GM12878 (cell line): ENCODE measurements at regions not wholly inside any gene's neighbourhood (a gene's known extent, or its start where the extent isn't known, plus 50 kb on each side); places are given as distances from the start of the nearest gene placed in this dataset.

Experiments used
- ATAC-seq: fragments of 200-7000 bp; cut with Tn5 transposase; 3 replicates; pipeline ENCODE4 v1.9.1; 2020; ENCODE audit warnings: mild to moderate bottlenecking, moderate library complexity
- BruUV-seq: library from RNA; stranded (reverse); fragments of 400-500 nt; replicated peaks from 2 replicates; lab custom pipeline; 2021; lab: Mats Ljungman, UMichigan
- CTCF ChIA-PET: fragments of 300-600 bp; sonication (Branson Sonifier 250); formaldehyde crosslinking; extraction: SDS; loops from one replicate; lab custom pipeline; 2021; ENCODE audit warnings: inconsistent platforms; lab: Yijun Ruan, JAX
- POLR2A ChIA-PET: fragments of 350-600 bp; formaldehyde crosslinking; extraction: SDS; loops from one replicate; lab custom pipeline; 2021; ENCODE audit warnings: inconsistent platforms; lab: Charles Lee
- RAD21 ChIA-PET: fragments of 300-600 bp; sonication (Branson Sonifier 250); formaldehyde crosslinking; loops from one replicate; lab custom pipeline; 2023; ENCODE audit warnings: antibody characterized with exemption; ENCODE audit not compliant: unreplicated experiment; lab: Charles Lee
- SMC1A ChIA-PET: fragments of 300-600 bp; sonication (Branson Sonifier 250); formaldehyde crosslinking; loops from one replicate; lab custom pipeline; 2023; ENCODE audit not compliant: unreplicated experiment, uncharacterized antibody; lab: Charles Lee
- DNase-seq: peaks from one replicate; pipeline ENCODE4 v3.0.0-alpha.2; 2011; ENCODE audit warnings: low read depth, low spot score
- FAIRE-seq: peaks from 3 replicates; lab custom pipeline; 2011; peaks lifted over from hg19 to GRCh38; lab: Jason Lieb, UNC
- H2AFZ ChIP-seq: 2 replicates; pipeline ENCODE4 v1.6.0; 2011; ENCODE audit warnings: low read depth, low read length, control low read depth; ENCODE audit not compliant: control insufficient read depth
- H3K27ac ChIP-seq: 2 replicates; pipeline ENCODE4 v1.5.1; 2011; ENCODE audit warnings: control low read depth; ENCODE audit not compliant: control insufficient read depth, insufficient read depth
- H3K27me3 ChIP-seq, 2 experiments: replicated peaks in 1 of 2; 2 replicates each; pipeline versions ENCODE4 v1.6.0 to v1.6.1; 2011; ENCODE audit warnings: low read length in 1 of 2; ENCODE audit not compliant: control insufficient read depth in 2 of 2, insufficient read depth in 2 of 2
- H3K36me3 ChIP-seq, 2 experiments: 2 replicates each; pipeline ENCODE4 v1.5.1; 2011; ENCODE audit warnings: low read length in 1 of 2; ENCODE audit not compliant: control insufficient read depth in 2 of 2, insufficient read depth in 2 of 2
- H3K4me1 ChIP-seq: 2 replicates; pipeline ENCODE4 v1.6.1; 2011; ENCODE audit warnings: mild to moderate bottlenecking, low read length, moderate library complexity, mixed read lengths; ENCODE audit not compliant: control insufficient read depth, insufficient read depth
- H3K4me2 ChIP-seq: 2 replicates; pipeline ENCODE4 v1.6.0; 2011; ENCODE audit warnings: control low read depth; ENCODE audit not compliant: control insufficient read depth, insufficient read depth
- H3K4me3 ChIP-seq: fragments of 200-600 bp; sonication (generic); 2 replicates; pipeline ENCODE4 v1.5.1; 2016
- H3K79me2 ChIP-seq: 2 replicates; pipeline ENCODE4 v1.6.0; 2011; ENCODE audit warnings: low read length; ENCODE audit not compliant: control insufficient read depth, insufficient read depth
- H3K9ac ChIP-seq: 2 replicates; pipeline ENCODE4 v1.8.0; 2011; ENCODE audit warnings: low read length, control low read depth, mixed read lengths; ENCODE audit not compliant: control insufficient read depth, insufficient read depth
- H3K9me3 ChIP-seq: replicated peaks from 3 replicates; pipeline ENCODE4 v1.5.1; 2011; ENCODE audit warnings: mild to moderate bottlenecking, low read length; ENCODE audit not compliant: control insufficient read depth, insufficient read depth
- H4K20me1 ChIP-seq: 2 replicates; pipeline ENCODE4 v1.6.0; 2011; ENCODE audit not compliant: control insufficient read depth, insufficient read depth
- ATF3 ChIP-seq: IDR thresholded peaks from 2 replicates; pipeline ENCODE4 v1.6.1; 2011; ENCODE audit warnings: low read depth, mild to moderate bottlenecking, low read length, moderate library complexity, borderline replicate concordance; ENCODE audit errors: extremely low read depth
- CEBPB ChIP-seq, 2 experiments: fragments of 150-350 bp in 1 of 2; IDR thresholded peaks; 2 replicates each; pipeline ENCODE4 v1.6.1; 2012 to 2014; ENCODE audit warnings: low read depth in 2 of 2, low read length in 2 of 2, borderline replicate concordance in 1 of 2, inconsistent platforms in 1 of 2
- CREB1 ChIP-seq: IDR thresholded peaks from 2 replicates; pipeline ENCODE4 v1.6.1; 2012; ENCODE audit warnings: low read depth, mild to moderate bottlenecking, inconsistent platforms
- CTCF ChIP-seq, 3 experiments: IDR thresholded peaks in 2 of 3; conservative IDR thresholded peaks in 1 of 3; 2 replicates each; pipeline ENCODE4 v1.5.1; 2011; ENCODE audit warnings: low read depth in 3 of 3, low read length in 3 of 3, mild to moderate bottlenecking in 3 of 3, control low read depth in 2 of 3, moderate library complexity in 2 of 3, inconsistent platforms in 1 of 3, mixed read lengths in 1 of 3; ENCODE audit not compliant: control insufficient read depth in 2 of 3, insufficient read depth in 1 of 3; ENCODE audit errors: extremely low read depth in 1 of 3
- FOS ChIP-seq: IDR thresholded peaks from 3 replicates; pipeline ENCODE4 v1.6.1; 2011; ENCODE audit warnings: borderline replicate concordance; ENCODE audit not compliant: insufficient read length; ENCODE audit errors: extremely low read depth
- HDAC2 ChIP-seq: fragments of 200-600 bp; sonication (generic); IDR thresholded peaks from 2 replicates; pipeline ENCODE4 v1.6.1; 2017
- HDAC6 ChIP-seq: fragments of 200-600 bp; sonication (generic); IDR thresholded peaks from one replicate; pipeline ENCODE4 v1.8.0; 2017; ENCODE audit warnings: antibody characterized with exemption; ENCODE audit not compliant: unreplicated experiment
- IRF5 ChIP-seq: fragments of 450-650 bp; IDR thresholded peaks from 2 replicates; pipeline ENCODE4 v1.6.1; 2017; ENCODE audit warnings: borderline replicate concordance
- JUND ChIP-seq: IDR thresholded peaks from 2 replicates; pipeline ENCODE4 v1.6.1; 2012; ENCODE audit warnings: low read depth, mild to moderate bottlenecking, low read length, improper control_type of control experiment, moderate library complexity
- NR2C2 ChIP-seq: IDR thresholded peaks from 2 replicates; pipeline ENCODE4 v1.6.1; 2011; ENCODE audit warnings: borderline replicate concordance, low read depth; ENCODE audit not compliant: control insufficient read depth, insufficient read length
- NR2F1 ChIP-seq: fragments of 450-650 bp; conservative IDR thresholded peaks from 2 replicates; pipeline ENCODE4 v1.6.1; 2017; ENCODE audit warnings: mild to moderate bottlenecking
- RELA ChIP-seq: fragments of 450-650 bp; IDR thresholded peaks from 2 replicates; pipeline ENCODE4 v1.8.0; 2014; ENCODE audit warnings: borderline replicate concordance; ENCODE audit not compliant: partially characterized antibody
- RUNX3 ChIP-seq: IDR thresholded peaks from 2 replicates; pipeline ENCODE4 v1.6.1; 2012; ENCODE audit warnings: low read length, inconsistent platforms
- SP1 ChIP-seq: IDR thresholded peaks from one replicate; pipeline ENCODE4 v1.6.1; 2011; ENCODE audit warnings: low read depth, low read length
- TBL1XR1 ChIP-seq: IDR thresholded peaks from 2 replicates; pipeline ENCODE4 v1.6.1; 2012; ENCODE audit warnings: low read depth, low read length, improper control_type of control experiment
- TCF3 ChIP-seq: IDR thresholded peaks from 2 replicates; pipeline ENCODE4 v1.6.1; 2012; ENCODE audit warnings: low read depth, mild to moderate bottlenecking, low read length, borderline replicate concordance; ENCODE audit not compliant: insufficient read depth
- WRNIP1 ChIP-seq: IDR thresholded peaks from 2 replicates; pipeline ENCODE4 v1.6.1; 2011; ENCODE audit warnings: low read depth, low read length, improper control_type of control experiment, borderline replicate concordance
- WGBS: methylation state at CpG from one replicate; pipeline ENCODE4 v1.1.6; 2016; ENCODE audit warnings: low lambda C conversion rate; ENCODE audit not compliant: insufficient replicate concordance, insufficient coverage; ENCODE audit errors: missing lambda C conversion rate; 5-methylcytosine and 5-hydroxymethylcytosine counted together
- in situ Hi-C: fragments of 300-500 bp; cut with MboI; formaldehyde crosslinking; loops from 9 replicates; pipeline ENCODE4 v1.14.3; 2018; ENCODE audit warnings: mixed read lengths
- intact Hi-C: fragments of 100-400 bp; cut with micrococcal nuclease; formaldehyde crosslinking; loops from one replicate; pipeline ENCODE4 v1.14.2; 2022; ENCODE audit not compliant: unreplicated experiment

- H2AFZ ChIP-seq, result no peak overlapping the region
- CTCF ChIA-PET, result no interaction called here
- no peak overlapping the region for H3K9ac ChIP-seq
- 0% methylated on average over 3 of the region's 3 CpGs for WGBS
- no peak overlapping the region for H3K4me3 ChIP-seq
- H3K4me1 ChIP-seq, result peaks cover 6% of the 10 kb centered on the region
- no peaks in the 10 kb centered on the region for H3K79me2 ChIP-seq
- no peak overlapping the region for H3K27ac ChIP-seq
- DNase-seq, result no peak
- no peaks in the 10 kb centered on the region for H3K36me3 ChIP-seq
- SMC1A ChIA-PET, result no interaction called here
- POLR2A ChIA-PET, result no interaction called here
- FAIRE-seq, result no peak
- in situ Hi-C loops, result no loop called here
- H4K20me1 ChIP-seq, result no peaks in the 10 kb centered on the region
- TF ChIP-seq TCF3, result no peak
- TF ChIP-seq TBL1XR1, result no peak
- TF ChIP-seq RELA, result no peak
- no peak for TF ChIP-seq RUNX3
- TF ChIP-seq CEBPB (IDR thresholded peaks at IDR 0.05; ENCODE audit: borderline replicate concordance in 1 of 2, low read depth in 2 of 2, low read length in 2 of 2), result no peak
- TF ChIP-seq NR2F1, result no peak
- no peak for TF ChIP-seq FOS
- no peak for TF ChIP-seq ATF3
- no peak for TF ChIP-seq CREB1
- TF ChIP-seq HDAC6, result no peak
- TF ChIP-seq, all 136 proteins: peak for 0
- BruUV-seq, result no TSS peak
- Histone ChIP-seq H3K27me3 (no peaks in the 10 kb centered on the region), H3K9me3 (peaks cover 5% of the 10 kb centered on the region; the same call in 2 of the 3 replicates), H3K4me2 (no peak overlapping the region)
- RAD21 ChIA-PET, result no interaction called here
- intact Hi-C loops, result no loop called here
- ATAC-seq, result no peak
These were observed 430.2 kb downstream of the QKI start for GRCh38 chr6:163844761-163845160.

GRCh38 chr6:163844357-163844756 lies 429.8 kb downstream of the QKI start:
- Histone ChIP-seq H3K9ac (no peak overlapping the region), H3K27ac (no peak overlapping the region), H3K36me3 (no peaks in the 10 kb centered on the region), H2AFZ (no peak overlapping the region), H3K9me3 (peaks cover 5% of the 10 kb centered on the region; the same call in 1 of the 3 replicates), H4K20me1 (no peaks in the 10 kb centered on the region), H3K27me3 (no peaks in the 10 kb centered on the region), H3K79me2 (no peaks in the 10 kb centered on the region), H3K4me1 (peaks cover 6% of the 10 kb centered on the region), H3K4me2 (no peak overlapping the region), H3K4me3 (no peak overlapping the region)
- ChIA-PET RAD21 (no interaction called here), POLR2A (no interaction called here), CTCF (no interaction called here), SMC1A (no interaction called here)
- intact Hi-C loops (no loop called here), in situ Hi-C loops (no loop called here)
- BruUV-seq, result no TSS peak
- WGBS, result 74% methylated on average over 7 of the region's 7 CpGs
- FAIRE-seq, result no peak
- no peak for ATAC-seq
- DNase-seq, result no peak
- no peak for TF ChIP-seq CTCF (IDR thresholded peaks at IDR 0.05 in 2 of 3, conservative IDR thresholded peaks at IDR 0.05 in 1 of 3; ENCODE audit: control insufficient read depth in 2 of 3, extremely low read depth in 1 of 3, insufficient read depth in 1 of 3, low read depth in 3 of 3, low read length in 3 of 3)
- no peak for TF ChIP-seq IRF5
- no peak for TF ChIP-seq SP1
- no peak for TF ChIP-seq NR2C2
- TF ChIP-seq HDAC2, result no peak
- TF ChIP-seq WRNIP1, result no peak
- no peak for TF ChIP-seq JUND
